ENCODE measurements at regions not wholly inside any gene's neighbourhood (a gene's known extent, or its start where the extent isn't known, plus 50 kb on each side); places are given as distances from the start of the nearest gene placed in this dataset.

GRCh38 chr7:17549406-17549805 lies 251.0 kb downstream of the AHR start:
- ChIA-PET CTCF (no interaction called here), POLR2A (no interaction called here)
- Histone ChIP-seq H3K9me3 (no peaks in the 10 kb centered on the region), H3K27ac (ENCODE audit: low read depth in 2 of 2, low read length in 1 of 2) (no peak overlapping the region), H3F3A (replicated peaks; ENCODE audit: insufficient read depth) (no peaks in the 10 kb centered on the region), H3K4me2 (no peak overlapping the region), H2AFZ (ENCODE audit: low read depth) (no peak overlapping the region), H3K4me3 (ENCODE audit: low read depth in 2 of 2, low read length in 1 of 2) (no peak overlapping the region), H3K27me3 (ENCODE audit: insufficient read depth) (peaks cover 5% of the 10 kb centered on the region; the same call in 1 of the 2 replicates), H3K9me2 (no peaks in the 10 kb centered on the region), H4K20me1 (ENCODE audit: insufficient read depth) (no peaks in the 10 kb centered on the region), H3K36me3 (replicated peaks in 1 of 2; ENCODE audit: control insufficient read depth in 1 of 2, insufficient read depth in 2 of 2, low read length in 1 of 2) (no peaks in the 10 kb centered on the region), H3K4me1 (ENCODE audit: control insufficient read depth in 1 of 2, insufficient read depth in 2 of 2, low read depth in 1 of 2, low read length in 1 of 2) (no peaks in the 10 kb centered on the region), H3K79me2 (ENCODE audit: insufficient read depth) (no peaks in the 10 kb centered on the region), H3K9ac (no peak overlapping the region)
- WGBS (ENCODE audit: low lambda C conversion rate) = 3% methylated on average over 2 of the region's 2 CpGs
- TF ChIP-seq USF1 (IDR thresholded peaks at IDR 0.05; ENCODE audit: borderline replicate concordance, low read depth) (no peak), FOXJ3 (CRISPR knock-in tag; IDR thresholded peaks at IDR 0.05) (no peak), TEAD4 (IDR thresholded peaks at IDR 0.05; ENCODE audit: borderline replicate concordance, insufficient read depth) (no peak)
- no peak for DNase-seq

GRCh38 chr7:17552373-17552772 lies 253.9 kb downstream of the AHR start:
- CTCF ChIA-PET = no interaction called here
- Histone ChIP-seq H3K27ac (ENCODE audit: low read depth in 2 of 2, low read length in 1 of 2) (no peak overlapping the region), H3K9me2 (no peaks in the 10 kb centered on the region), H4K20me1 (ENCODE audit: insufficient read depth) (no peaks in the 10 kb centered on the region), H2AFZ (ENCODE audit: low read depth) (no peak overlapping the region), H3F3A (replicated peaks; ENCODE audit: insufficient read depth) (no peaks in the 10 kb centered on the region), H3K4me2 (no peak overlapping the region), H3K36me3 (replicated peaks in 1 of 2; ENCODE audit: control insufficient read depth in 1 of 2, insufficient read depth in 2 of 2, low read length in 1 of 2) (no peaks in the 10 kb centered on the region), H3K4me3 (ENCODE audit: low read depth in 2 of 2, low read length in 1 of 2) (no peak overlapping the region), H3K27me3 (ENCODE audit: insufficient read depth) (no peaks in the 10 kb centered on the region), H3K9me3 (no peaks in the 10 kb centered on the region), H3K4me1 (ENCODE audit: control insufficient read depth in 1 of 2, insufficient read depth in 2 of 2, low read depth in 1 of 2, low read length in 1 of 2) (no peaks in the 10 kb centered on the region; a peak in 1 of 4 replicates), H3K9ac (no peak overlapping the region), H3K79me2 (ENCODE audit: insufficient read depth) (no peaks in the 10 kb centered on the region)
- no peak for DNase-seq
- POLR2A ChIA-PET = no interaction called here
- WGBS (ENCODE audit: low lambda C conversion rate) = 10% methylated on average over 6 of the region's 6 CpGs
- TF ChIP-seq USF1 (IDR thresholded peaks at IDR 0.05; ENCODE audit: borderline replicate concordance, low read depth) = no peak
- TF ChIP-seq JUND (IDR thresholded peaks at IDR 0.05) = no peak
- TF ChIP-seq TEAD4 (IDR thresholded peaks at IDR 0.05; ENCODE audit: borderline replicate concordance, insufficient read depth) = no peak
- no peak for TF ChIP-seq SIN3A (IDR thresholded peaks at IDR 0.05; ENCODE audit: borderline replicate concordance, low read depth, low read length)
- TF ChIP-seq MEF2A (IDR thresholded peaks at IDR 0.05; ENCODE audit: borderline replicate concordance, low read depth) = no peak
- no peak for TF ChIP-seq RCOR1 (IDR thresholded peaks at IDR 0.05; ENCODE audit: low read length)
- TF ChIP-seq FOXM1 (IDR thresholded peaks at IDR 0.05; ENCODE audit: low read depth) = no peak
- TF ChIP-seq ZBTB33 (IDR thresholded peaks at IDR 0.05; ENCODE audit: borderline replicate concordance, low read depth) = no peak
- TF ChIP-seq POLR2AphosphoS5 (IDR thresholded peaks at IDR 0.05; ENCODE audit: low read depth, low read length) = no peak
- no peak for TF ChIP-seq EP300 (IDR thresholded peaks at IDR 0.05; ENCODE audit: borderline replicate concordance in 1 of 2, low read depth in 1 of 2, low read length in 1 of 2)
- TF ChIP-seq CHD2 (IDR thresholded peaks at IDR 0.05; ENCODE audit: low read length, partially characterized antibody) = no peak
- no peak for TF ChIP-seq RFX5 (IDR thresholded peaks at IDR 0.05; ENCODE audit: low read length)
- no peak for TF ChIP-seq GABPA (IDR thresholded peaks at IDR 0.05; ENCODE audit: low read depth)

All from SK-N-SH (cell line).